SK-N-SH (cell line): ENCODE measurements at regions not wholly inside any gene's neighbourhood (a gene's known extent, or its start where the extent isn't known, plus 50 kb on each side); places are given as distances from the start of the nearest gene placed in this dataset.

Experiments used
- CTCF ChIA-PET: fragments of 300-600, 350-600 bp; formaldehyde crosslinking; extraction: SDS; loops from one replicate; lab custom pipeline; 2021; lab: Yijun Ruan, JAX
- POLR2A ChIA-PET: fragments of 350-600 bp; sonication (Branson Sonifier 250); formaldehyde crosslinking; extraction: SDS; loops from one replicate; lab custom pipeline; 2020; ENCODE audit warnings: antibody characterized with exemption, inconsistent platforms; lab: Yijun Ruan, JAX
- DNase-seq: peaks from one replicate; pipeline ENCODE4 v3.0.0; 2012
- H2AFZ ChIP-seq: fragments of 200-600 bp; sonication (generic); 2 replicates; pipeline ENCODE4 v1.8.1; 2016; ENCODE audit warnings: antibody characterized with exemption, mild to moderate bottlenecking, low read depth
- H3F3A ChIP-seq: fragments of 200-600 bp; sonication (generic); replicated peaks from 2 replicates; pipeline ENCODE3; 2016; ENCODE audit warnings: antibody characterized with exemption, mild to moderate bottlenecking; ENCODE audit not compliant: insufficient read depth
- H3K27ac ChIP-seq, 2 experiments: fragments of 200-500 bp in 1 of 2; fragments of 200-600 bp in 1 of 2; sonication (Bioruptor generic) in 1 of 2; sonication (generic), shearing (Covaris generic) in 1 of 2; 2 replicates each; pipeline versions ENCODE4 v1.5.1 to v1.6.1; 2014 to 2016; ENCODE audit warnings: low read depth in 2 of 2, inconsistent platforms in 1 of 2, low read length in 1 of 2, mild to moderate bottlenecking in 1 of 2, mixed read lengths in 1 of 2
- H3K27me3 ChIP-seq: fragments of 200-600 bp; sonication (generic), shearing (Covaris generic); 2 replicates; pipeline ENCODE4 v1.6.1; 2016; ENCODE audit warnings: mixed run types; ENCODE audit not compliant: insufficient read depth
- H3K36me3 ChIP-seq, 2 experiments: fragments of 200-500 bp in 1 of 2; fragments of 200-600 bp in 1 of 2; sonication (Bioruptor generic) in 1 of 2; sonication (generic) in 1 of 2; replicated peaks in 1 of 2; 2 replicates each; pipeline versions ENCODE3 to v1.5.1; 2014 to 2016; ENCODE audit warnings: low read length in 1 of 2, mild to moderate bottlenecking in 1 of 2; ENCODE audit not compliant: insufficient read depth in 2 of 2, control insufficient read depth in 1 of 2
- H3K4me1 ChIP-seq, 2 experiments: fragments of 200-500 bp in 1 of 2; fragments of 200-600 bp in 1 of 2; sonication (Bioruptor generic) in 1 of 2; sonication (generic), shearing (Covaris generic) in 1 of 2; 2 replicates each; pipeline versions ENCODE4 v1.5.1 to v1.6.1; 2014 to 2016; ENCODE audit warnings: low read depth in 1 of 2, low read length in 1 of 2, mixed run types in 1 of 2; ENCODE audit not compliant: insufficient read depth in 2 of 2, control insufficient read depth in 1 of 2
- H3K4me2 ChIP-seq: fragments of 200-600 bp; sonication (generic), shearing (Covaris generic); 2 replicates; pipeline ENCODE4 v1.6.1; 2017; ENCODE audit warnings: mixed run types
- H3K4me3 ChIP-seq, 2 experiments: fragments of 200-500 bp in 1 of 2; fragments of 200-600 bp in 1 of 2; sonication (Bioruptor generic) in 1 of 2; sonication (generic), shearing (Covaris generic) in 1 of 2; 2 replicates each; pipeline versions ENCODE4 v1.5.1 to v1.8.1; 2014 to 2016; ENCODE audit warnings: low read depth in 2 of 2, inconsistent platforms in 1 of 2, low read length in 1 of 2, mild to moderate bottlenecking in 1 of 2, mixed read lengths in 1 of 2, moderate library complexity in 1 of 2
- H3K79me2 ChIP-seq: fragments of 200-600 bp; sonication (generic); 2 replicates; pipeline ENCODE4 v1.8.1; 2017; ENCODE audit warnings: mild to moderate bottlenecking; ENCODE audit not compliant: insufficient read depth
- H3K9ac ChIP-seq: fragments of 200-600 bp; sonication (generic); 2 replicates; pipeline ENCODE4 v1.6.1; 2017; ENCODE audit warnings: mixed run types
- H3K9me2 ChIP-seq: fragments of 200-600 bp; sonication (generic); 2 replicates; pipeline ENCODE4 v1.6.1; 2017; ENCODE audit warnings: mixed run types
- H3K9me3 ChIP-seq: fragments of 200-600 bp; sonication (generic); 2 replicates; pipeline ENCODE4 v1.6.1; 2017; ENCODE audit warnings: mixed run types, mild to moderate bottlenecking, moderate library complexity
- H4K20me1 ChIP-seq: fragments of 200-600 bp; sonication (generic); 2 replicates; pipeline ENCODE4 v1.6.1; 2017; ENCODE audit warnings: mild to moderate bottlenecking, mixed run types; ENCODE audit not compliant: insufficient read depth
- CHD2 ChIP-seq: fragments of 150-350 bp; IDR thresholded peaks from 2 replicates; pipeline ENCODE4 v1.6.1; 2018; ENCODE audit warnings: low read length; ENCODE audit not compliant: partially characterized antibody
- CTCF ChIP-seq: fragments of 200-600 bp; sonication (generic); IDR thresholded peaks from 2 replicates; pipeline ENCODE4 v1.6.1; 2017; ENCODE audit warnings: antibody characterized with exemption, mild to moderate bottlenecking, moderate library complexity
- FOSL2 ChIP-seq: IDR thresholded peaks from 2 replicates; pipeline ENCODE4 v1.4.0; 2012; ENCODE audit warnings: low read depth, mild to moderate bottlenecking, moderate library complexity, borderline replicate concordance
- FOXJ3 ChIP-seq: sonication (generic); formaldehyde crosslinking; IDR thresholded peaks from 2 replicates; pipeline ENCODE4 v1.5.1; 2020; ENCODE audit warnings: mild to moderate bottlenecking, missing genetic modification reagents
- GATA2 ChIP-seq: sonication (generic); formaldehyde crosslinking; IDR thresholded peaks from 2 replicates; pipeline ENCODE4 v1.5.0; 2020; ENCODE audit warnings: mild to moderate bottlenecking, missing genetic modification reagents
- MXI1 ChIP-seq: IDR thresholded peaks from 2 replicates; pipeline ENCODE4 v1.6.1; 2012; ENCODE audit warnings: mild to moderate bottlenecking, low read depth, low read length, improper control_type of control experiment
- NFIC ChIP-seq: IDR thresholded peaks from 2 replicates; pipeline ENCODE4 v1.4.0; 2012; ENCODE audit warnings: borderline replicate concordance
- POLR2AphosphoS5 ChIP-seq: IDR thresholded peaks from 2 replicates; pipeline ENCODE4 v1.6.1; 2012; ENCODE audit warnings: low read depth, low read length
- RCOR1 ChIP-seq: fragments of 150-350 bp; IDR thresholded peaks from 2 replicates; pipeline ENCODE4 v1.6.1; 2017; ENCODE audit warnings: antibody characterized with exemption, low read length
- RFX5 ChIP-seq: IDR thresholded peaks from 2 replicates; pipeline ENCODE4 v1.6.1; 2012; ENCODE audit warnings: mild to moderate bottlenecking, improper control_type of control experiment, low read length
- RXRA ChIP-seq: IDR thresholded peaks from 2 replicates; pipeline ENCODE4 v1.4.0; 2012; ENCODE audit warnings: low read depth, mild to moderate bottlenecking, borderline replicate concordance
- SIN3A ChIP-seq: IDR thresholded peaks from 2 replicates; pipeline ENCODE4 v1.6.1; 2012; ENCODE audit warnings: low read depth, mild to moderate bottlenecking, low read length, moderate library complexity, borderline replicate concordance
- TAF1 ChIP-seq: IDR thresholded peaks from 2 replicates; pipeline ENCODE4 v1.6.1; 2012; ENCODE audit warnings: low read depth, mild to moderate bottlenecking, low read length, moderate library complexity, borderline replicate concordance
- YY1 ChIP-seq: IDR thresholded peaks from 2 replicates; pipeline ENCODE4 v1.4.0; 2012; ENCODE audit warnings: low read depth, mild to moderate bottlenecking
- ZBTB33 ChIP-seq: IDR thresholded peaks from 2 replicates; pipeline ENCODE4 v1.4.0; 2012; ENCODE audit warnings: low read depth, borderline replicate concordance
- WGBS: methylation state at CpG from one replicate; pipeline ENCODE4 v1.1.6; 2017; ENCODE audit warnings: low lambda C conversion rate; 5-methylcytosine and 5-hydroxymethylcytosine counted together
- TF ChIP-seq, protein P1 (sequence below): IDR thresholded peaks from 2 replicates; pipeline ENCODE4 v1.4.0; 2012; ENCODE audit warnings: low read depth
- TF ChIP-seq, protein P2 (sequence below): fragments of 150-350 bp; IDR thresholded peaks from 2 replicates; pipeline ENCODE4 v1.6.1; 2017; ENCODE audit warnings: antibody characterized with exemption, low read length, low read depth, borderline replicate concordance
- TF ChIP-seq, protein P3 (sequence below): fragments of 150-350 bp; IDR thresholded peaks from 2 replicates; pipeline ENCODE4 v1.6.1; 2016; ENCODE audit warnings: mild to moderate bottlenecking, low read depth, low read length
- TF ChIP-seq, protein P4 (sequence below): IDR thresholded peaks from 2 replicates; pipeline ENCODE4; 2012

DNA sequence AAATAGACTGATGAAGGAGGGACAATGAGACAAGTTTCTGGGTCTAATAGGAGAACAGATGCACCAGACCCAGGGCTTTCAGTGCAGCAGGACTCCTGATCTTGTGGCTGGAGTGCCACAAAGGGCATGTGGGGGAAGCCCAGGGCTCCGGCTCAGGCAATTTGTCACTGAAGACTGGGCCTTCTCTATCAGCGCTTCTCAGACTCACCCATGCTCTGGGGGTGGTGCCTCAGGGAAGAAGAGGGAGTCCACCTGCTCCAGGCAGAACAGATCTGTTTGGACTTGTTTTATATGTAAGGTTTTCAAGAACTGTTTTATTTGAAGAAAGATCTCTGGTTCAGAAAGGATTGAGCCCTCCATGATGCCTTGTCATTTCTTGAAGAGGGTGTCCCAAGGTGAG, 112.4 kb upstream of the TLE3 start:
- H3K27ac ChIP-seq: no peak overlapping the region
- POLR2A ChIA-PET: no interaction called here
- CTCF ChIA-PET: interaction anchor here (1.4 kb wide), 1 partner anchor 11 kb away, joined by 4 read pairs; no protein-coding TSS in a partner anchor
- H3K9me2 ChIP-seq: no peaks in the 10 kb centered on the region
- H3K4me3 ChIP-seq: no peak overlapping the region
- no peak overlapping the region for H3K9ac ChIP-seq
- no peaks in the 10 kb centered on the region for H3K36me3 ChIP-seq
- DNase-seq: no peak
- 83% methylated on average over 2 of the region's 2 CpGs for WGBS
- TF ChIP-seq, protein P1, sequence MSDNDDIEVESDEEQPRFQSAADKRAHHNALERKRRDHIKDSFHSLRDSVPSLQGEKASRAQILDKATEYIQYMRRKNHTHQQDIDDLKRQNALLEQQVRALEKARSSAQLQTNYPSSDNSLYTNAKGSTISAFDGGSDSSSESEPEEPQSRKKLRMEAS: no peak
- TF ChIP-seq, protein P2, sequence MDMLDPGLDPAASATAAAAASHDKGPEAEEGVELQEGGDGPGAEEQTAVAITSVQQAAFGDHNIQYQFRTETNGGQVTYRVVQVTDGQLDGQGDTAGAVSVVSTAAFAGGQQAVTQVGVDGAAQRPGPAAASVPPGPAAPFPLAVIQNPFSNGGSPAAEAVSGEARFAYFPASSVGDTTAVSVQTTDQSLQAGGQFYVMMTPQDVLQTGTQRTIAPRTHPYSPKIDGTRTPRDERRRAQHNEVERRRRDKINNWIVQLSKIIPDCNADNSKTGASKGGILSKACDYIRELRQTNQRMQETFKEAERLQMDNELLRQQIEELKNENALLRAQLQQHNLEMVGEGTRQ: no peak
- TF ChIP-seq RXRA (no peak), GATA2 (CRISPR knock-in tag) (no peak), RFX5 (no peak), YY1 (no peak), CHD2 (no peak), MXI1 (no peak), FOSL2 (no peak)
- TF ChIP-seq, protein P3, sequence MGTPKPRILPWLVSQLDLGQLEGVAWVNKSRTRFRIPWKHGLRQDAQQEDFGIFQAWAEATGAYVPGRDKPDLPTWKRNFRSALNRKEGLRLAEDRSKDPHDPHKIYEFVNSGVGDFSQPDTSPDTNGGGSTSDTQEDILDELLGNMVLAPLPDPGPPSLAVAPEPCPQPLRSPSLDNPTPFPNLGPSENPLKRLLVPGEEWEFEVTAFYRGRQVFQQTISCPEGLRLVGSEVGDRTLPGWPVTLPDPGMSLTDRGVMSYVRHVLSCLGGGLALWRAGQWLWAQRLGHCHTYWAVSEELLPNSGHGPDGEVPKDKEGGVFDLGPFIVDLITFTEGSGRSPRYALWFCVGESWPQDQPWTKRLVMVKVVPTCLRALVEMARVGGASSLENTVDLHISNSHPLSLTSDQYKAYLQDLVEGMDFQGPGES: no peak
- TF ChIP-seq, protein P4, sequence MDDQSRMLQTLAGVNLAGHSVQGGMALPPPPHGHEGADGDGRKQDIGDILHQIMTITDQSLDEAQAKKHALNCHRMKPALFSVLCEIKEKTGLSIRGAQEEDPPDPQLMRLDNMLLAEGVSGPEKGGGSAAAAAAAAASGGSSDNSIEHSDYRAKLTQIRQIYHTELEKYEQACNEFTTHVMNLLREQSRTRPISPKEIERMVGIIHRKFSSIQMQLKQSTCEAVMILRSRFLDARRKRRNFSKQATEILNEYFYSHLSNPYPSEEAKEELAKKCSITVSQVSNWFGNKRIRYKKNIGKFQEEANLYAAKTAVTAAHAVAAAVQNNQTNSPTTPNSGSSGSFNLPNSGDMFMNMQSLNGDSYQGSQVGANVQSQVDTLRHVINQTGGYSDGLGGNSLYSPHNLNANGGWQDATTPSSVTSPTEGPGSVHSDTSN: no peak
- H3K79me2 ChIP-seq: no peaks in the 10 kb centered on the region
- no peaks in the 10 kb centered on the region for H4K20me1 ChIP-seq
- no peaks in the 10 kb centered on the region for H3F3A ChIP-seq
- H3K9me3 ChIP-seq: no peaks in the 10 kb centered on the region
- no peak overlapping the region for H2AFZ ChIP-seq
- no peaks in the 10 kb centered on the region for H3K27me3 ChIP-seq
- peaks cover under 1 to 26% of the 10 kb centered on the region in 2 experiments; a peak in 2 of 4 replicates for H3K4me1 ChIP-seq
- H3K4me2 ChIP-seq: no peak overlapping the region

DNA sequence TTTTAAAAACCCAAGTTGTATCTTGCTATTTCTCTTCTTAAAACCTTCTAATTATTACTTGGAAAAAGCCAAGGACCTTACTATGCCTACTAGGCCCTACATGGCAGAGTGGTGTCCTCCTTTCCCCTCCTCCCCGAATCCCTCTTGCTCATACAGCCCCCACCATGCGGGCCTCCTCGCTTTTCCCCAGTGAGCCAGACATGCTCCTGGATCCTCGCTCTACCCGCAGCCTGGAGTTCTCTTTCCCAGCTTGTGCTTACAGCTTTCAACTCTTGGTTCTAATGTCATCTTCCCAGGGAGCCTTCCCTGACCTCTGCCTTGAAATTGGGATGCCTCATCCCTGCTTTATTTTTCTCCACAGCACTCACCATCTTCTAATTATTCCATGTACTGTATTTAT, 111.8 kb upstream of the TLE3 start:
- Histone ChIP-seq H3K9ac (no peak overlapping the region), H3K27ac (no peak overlapping the region), H3K79me2 (no peaks in the 10 kb centered on the region), H3K4me3 (no peak overlapping the region), H3K9me3 (no peaks in the 10 kb centered on the region), H3K36me3 (no peaks in the 10 kb centered on the region), H3K4me1 (peaks cover 4 to 29% of the 10 kb centered on the region in 2 experiments; a peak in 2 of 4 replicates), H3K4me2 (no peak overlapping the region), H4K20me1 (no peaks in the 10 kb centered on the region), H3K9me2 (no peaks in the 10 kb centered on the region), H3F3A (no peaks in the 10 kb centered on the region), H2AFZ (no peak overlapping the region), H3K27me3 (no peaks in the 10 kb centered on the region)
- DNase-seq: no peak
- 87% methylated on average over 5 of the region's 5 CpGs for WGBS
- POLR2A ChIA-PET: no interaction called here
- CTCF ChIA-PET: no interaction called here
- TF ChIP-seq CTCF (no peak), RFX5 (no peak), TAF1 (no peak), FOXJ3 (no peak), ZBTB33 (no peak), SIN3A (no peak), NFIC (no peak), RCOR1 (no peak), POLR2AphosphoS5 (no peak)
- TF ChIP-seq, protein P2: no peak
